GM21526 (cell line): ENCODE measurements at regions not wholly inside any gene's neighbourhood (a gene's known extent, or its start where the extent isn't known, plus 50 kb on each side); places are given as distances from the start of the nearest gene placed in this dataset.

ENCODE experiments used
- ATAC-seq: cut with Tn5 transposase; IDR thresholded peaks from one replicate; pipeline ENCODE4 v1.9.1; 2021; ENCODE audit warnings: moderate library complexity; ENCODE audit not compliant: unreplicated experiment, low FRiP score

- ATAC-seq = no peak
These were observed 591.6 kb upstream of the SGCD start for GRCh38 chr5:155735388-155735787.

- no peak for ATAC-seq
These were observed 588.3 kb upstream of the SGCD start for GRCh38 chr5:155738616-155739015.

GRCh38 chr5:155746367-155747038, 580.5 kb upstream of the SGCD start:
- no peak for ATAC-seq

DNA sequence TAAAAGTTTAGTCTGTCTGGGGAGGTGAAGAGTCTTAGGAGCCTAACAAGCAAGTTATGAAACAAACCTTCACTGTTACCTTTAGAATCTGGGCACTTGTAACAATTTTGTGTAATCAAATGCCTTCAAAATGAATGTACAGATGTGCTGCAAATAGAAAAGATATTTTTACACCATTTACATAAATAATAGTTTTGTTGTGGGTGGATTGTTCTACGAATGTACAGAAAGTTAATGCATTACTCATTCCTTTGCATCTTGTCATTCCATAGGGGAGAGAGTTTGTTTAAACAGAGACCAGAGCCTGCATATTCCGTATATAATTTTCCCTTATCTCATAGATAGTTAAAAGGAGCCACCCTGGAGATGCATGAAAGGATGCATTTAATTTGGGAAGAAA, 576.9 kb upstream of the SGCD start:
- no peak for ATAC-seq

DNA sequence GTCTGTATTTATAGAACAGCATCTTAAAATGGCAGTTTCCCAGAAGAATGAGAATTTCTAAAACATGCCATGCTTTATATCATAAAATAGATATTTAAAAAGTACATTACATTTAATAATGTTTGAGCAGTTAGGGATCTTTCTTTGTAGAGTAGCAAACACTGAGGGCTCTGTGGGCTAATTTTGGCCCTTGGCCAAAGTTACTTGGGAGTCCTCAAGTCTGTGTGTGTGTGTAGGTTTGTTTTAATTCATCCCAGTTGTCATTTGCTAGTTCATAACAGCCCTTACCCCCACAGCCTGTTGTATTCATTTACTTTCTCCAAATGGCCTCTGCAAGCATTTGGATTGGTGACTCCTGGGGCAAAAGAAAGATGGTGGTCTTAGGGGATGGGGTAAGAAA, 576.4 kb upstream of the SGCD start:
- no peak for ATAC-seq

DNA sequence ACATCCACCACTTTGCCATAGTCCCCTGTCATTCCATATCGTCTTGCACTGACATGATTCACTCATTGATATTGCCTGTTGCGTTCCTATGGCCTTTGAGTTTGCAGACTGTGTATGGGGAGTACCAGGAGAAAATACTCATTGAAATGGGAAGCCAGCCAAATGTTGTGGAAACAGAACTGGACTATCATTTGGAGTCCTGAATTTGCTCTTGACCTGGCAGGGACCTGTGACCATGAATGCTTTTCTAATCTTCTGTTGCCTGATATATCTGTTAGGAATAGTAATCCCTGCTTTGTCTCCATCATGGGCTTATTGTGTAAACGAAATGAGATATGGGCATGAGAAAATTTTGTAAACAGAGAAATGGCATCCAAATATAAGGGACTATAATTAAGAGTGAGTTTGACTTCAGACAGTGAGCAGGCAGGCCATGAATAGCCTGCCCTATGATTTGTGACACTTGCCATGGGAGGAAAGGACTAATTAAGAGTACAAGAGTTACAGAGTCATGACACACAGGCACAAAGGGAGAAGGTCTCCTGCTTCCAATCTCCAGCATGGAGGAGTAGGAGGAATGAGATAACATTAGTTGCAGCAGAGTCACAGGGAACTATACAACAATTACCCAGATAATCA, 572.9 kb upstream of the SGCD start:
- ATAC-seq = no peak

GRCh38 chr5:155759252-155759651, 567.7 kb upstream of the SGCD start:
- ATAC-seq = no peak

- no peak for ATAC-seq
These were observed 567.0 kb upstream of the SGCD start for GRCh38 chr5:155759984-155760383.

GRCh38 chr5:155761502-155761901, 565.5 kb upstream of the SGCD start:
- no peak for ATAC-seq

- ATAC-seq = no peak
These were observed 561.2 kb upstream of the SGCD start for GRCh38 chr5:155765715-155766114.

DNA sequence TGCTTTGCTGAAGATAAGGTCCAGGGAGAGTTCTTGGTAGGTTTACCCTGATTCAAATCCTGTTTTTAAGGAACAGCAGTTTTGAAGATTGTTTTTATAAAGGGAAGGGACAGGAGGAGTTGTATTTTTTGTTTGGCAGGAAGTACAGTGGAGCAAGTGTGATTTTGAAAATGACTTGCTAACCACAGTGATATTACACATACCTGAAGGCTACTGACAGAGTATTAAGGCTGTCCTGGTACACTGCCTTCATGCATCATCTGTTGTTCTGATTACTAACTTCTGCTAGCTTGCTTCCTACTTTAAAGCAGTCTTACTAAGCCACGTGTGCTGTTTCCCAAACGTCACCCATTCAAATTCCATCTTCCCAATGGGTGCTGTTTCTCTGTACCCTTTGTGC, 559.5 kb upstream of the SGCD start:
- ATAC-seq = no peak

- no peak for ATAC-seq
These were observed 558.6 kb upstream of the SGCD start for GRCh38 chr5:155768332-155768731.

DNA sequence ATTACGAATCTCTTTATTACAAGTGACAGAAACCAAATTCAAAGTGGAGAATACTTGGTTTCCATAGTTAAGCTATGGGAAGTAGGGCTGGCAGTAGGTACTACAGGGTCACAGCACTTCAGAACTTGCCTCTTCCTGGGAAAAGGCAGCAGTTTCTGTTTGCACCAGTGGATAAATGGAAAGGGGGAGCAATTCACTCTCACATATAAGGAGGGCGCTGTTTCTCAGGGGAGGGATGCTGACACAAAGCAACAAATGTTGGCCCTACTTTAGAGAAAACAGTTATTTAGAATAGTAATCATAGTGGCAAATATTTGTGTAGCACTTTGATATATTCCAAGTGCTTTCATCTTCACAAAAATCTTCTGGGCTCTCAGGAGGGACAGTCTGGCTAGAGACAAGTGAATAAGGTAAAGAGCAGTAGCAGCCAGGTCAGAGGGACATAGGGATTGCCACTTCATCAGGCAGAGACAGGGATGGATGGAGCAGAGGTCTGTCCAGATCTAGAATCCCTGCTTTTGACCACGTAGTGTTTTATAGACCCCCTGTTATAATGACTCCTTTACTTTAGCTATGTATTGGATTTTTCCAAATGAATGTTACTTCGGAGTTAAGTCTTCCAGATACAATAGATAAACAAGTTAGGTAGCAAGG, 554.8 kb upstream of the SGCD start:
- no peak for ATAC-seq

GRCh38 chr5:155773680-155774079, 553.3 kb upstream of the SGCD start:
- no peak for ATAC-seq

DNA sequence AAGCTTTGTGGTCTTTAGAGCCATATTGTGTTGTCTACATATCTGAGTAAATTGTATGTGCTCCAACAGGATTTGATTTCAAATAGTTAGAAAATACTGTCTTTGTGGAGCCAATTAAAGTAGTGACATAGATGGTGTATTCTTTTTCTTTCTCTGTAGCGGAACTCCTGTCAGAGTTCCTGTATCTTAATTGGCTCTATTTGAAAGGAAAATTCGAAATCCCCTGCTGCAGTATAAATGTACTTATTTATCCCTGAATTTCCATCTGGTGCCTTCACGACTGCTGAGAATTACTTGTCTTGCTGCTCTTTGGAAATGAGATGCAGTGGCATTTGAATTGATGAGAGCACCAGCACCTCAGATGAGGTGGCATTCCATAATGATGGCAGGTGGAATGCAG, 546.7 kb upstream of the SGCD start:
- no peak for ATAC-seq

DNA sequence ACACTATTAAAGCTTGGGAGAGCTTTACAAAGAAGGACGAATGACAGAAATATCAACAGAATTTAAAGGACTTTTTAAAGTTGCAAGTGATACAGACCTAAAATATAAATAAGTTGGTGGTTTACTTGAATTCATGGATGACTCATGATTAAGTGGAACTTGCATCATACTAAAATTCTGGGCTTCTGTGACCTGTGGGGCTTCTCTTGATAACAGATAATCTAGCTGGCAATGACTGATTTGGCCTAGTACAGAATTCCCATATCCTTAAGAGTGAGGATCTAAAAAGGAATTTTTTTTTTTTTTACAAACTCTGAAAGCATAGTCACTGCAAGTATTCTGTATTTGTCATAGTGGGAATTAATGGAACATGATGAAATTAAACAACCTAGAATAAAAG, 543.7 kb upstream of the SGCD start:
- no peak for ATAC-seq

DNA sequence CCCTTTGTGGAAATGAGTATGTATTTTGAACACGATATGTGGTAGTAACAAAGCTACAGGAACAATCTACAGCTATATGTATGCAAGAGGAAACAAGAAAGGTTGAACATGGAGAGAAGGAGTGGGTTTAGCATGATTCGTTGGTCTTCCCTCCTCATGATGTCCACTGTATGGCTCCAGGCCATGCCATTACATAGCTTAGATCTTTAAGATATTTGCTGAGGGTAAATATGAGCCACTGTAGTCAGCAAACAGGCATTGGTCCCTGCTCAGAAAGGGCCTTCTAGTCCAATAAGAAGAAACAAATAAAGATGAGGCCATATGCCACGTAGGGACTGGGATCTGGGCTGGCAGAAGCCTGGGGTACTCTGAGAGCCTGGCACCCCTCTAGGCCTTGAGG, 543.2 kb upstream of the SGCD start:
- ATAC-seq = no peak

- no peak for ATAC-seq
These were observed 540.9 kb upstream of the SGCD start for GRCh38 chr5:155786108-155786507.

GRCh38 chr5:155792873-155793272, 534.1 kb upstream of the SGCD start:
- no peak for ATAC-seq

DNA sequence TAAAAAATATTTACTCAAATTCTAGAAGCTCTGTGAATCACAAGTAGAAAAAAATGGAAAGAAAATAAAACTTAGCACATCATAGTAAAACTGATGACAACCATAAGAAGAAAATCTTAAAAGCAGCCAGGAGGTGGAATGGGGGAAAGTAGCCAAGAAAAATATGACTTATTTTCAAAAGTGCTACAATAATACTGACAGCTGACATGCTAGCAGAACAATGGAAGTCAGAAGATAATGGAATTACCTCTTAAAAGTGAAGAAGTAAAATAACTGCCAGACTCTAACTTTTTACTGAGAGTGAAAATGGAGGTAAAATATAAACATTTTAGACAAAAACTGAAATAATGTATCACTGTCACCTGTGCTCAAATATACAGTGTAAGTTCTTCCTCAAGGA, 532.2 kb upstream of the SGCD start:
- ATAC-seq = no peak

DNA sequence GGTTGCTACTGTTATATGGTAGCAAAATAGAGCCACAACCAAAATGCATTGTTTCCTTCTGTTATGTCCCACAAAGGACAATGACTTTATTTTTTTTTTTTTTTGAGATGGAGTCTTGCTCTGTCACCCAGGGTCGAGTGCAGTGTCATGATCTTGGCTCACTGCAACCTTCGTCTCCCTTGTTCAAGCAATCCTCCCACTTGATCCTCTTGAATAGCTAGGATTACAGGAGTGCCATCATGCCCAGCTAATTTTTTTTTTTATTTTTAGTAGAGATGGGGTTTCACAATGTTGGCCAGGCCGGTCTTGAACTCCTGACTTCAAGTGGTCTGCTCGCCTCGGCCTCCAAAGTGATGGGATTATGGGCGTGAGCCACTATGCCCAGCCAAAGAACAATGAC, 527.7 kb upstream of the SGCD start:
- no peak for ATAC-seq
